ENCODE measurements at regions not wholly inside any gene's neighbourhood (a gene's known extent, or its start where the extent isn't known, plus 50 kb on each side); places are given as distances from the start of the nearest gene placed in this dataset.

DNA sequence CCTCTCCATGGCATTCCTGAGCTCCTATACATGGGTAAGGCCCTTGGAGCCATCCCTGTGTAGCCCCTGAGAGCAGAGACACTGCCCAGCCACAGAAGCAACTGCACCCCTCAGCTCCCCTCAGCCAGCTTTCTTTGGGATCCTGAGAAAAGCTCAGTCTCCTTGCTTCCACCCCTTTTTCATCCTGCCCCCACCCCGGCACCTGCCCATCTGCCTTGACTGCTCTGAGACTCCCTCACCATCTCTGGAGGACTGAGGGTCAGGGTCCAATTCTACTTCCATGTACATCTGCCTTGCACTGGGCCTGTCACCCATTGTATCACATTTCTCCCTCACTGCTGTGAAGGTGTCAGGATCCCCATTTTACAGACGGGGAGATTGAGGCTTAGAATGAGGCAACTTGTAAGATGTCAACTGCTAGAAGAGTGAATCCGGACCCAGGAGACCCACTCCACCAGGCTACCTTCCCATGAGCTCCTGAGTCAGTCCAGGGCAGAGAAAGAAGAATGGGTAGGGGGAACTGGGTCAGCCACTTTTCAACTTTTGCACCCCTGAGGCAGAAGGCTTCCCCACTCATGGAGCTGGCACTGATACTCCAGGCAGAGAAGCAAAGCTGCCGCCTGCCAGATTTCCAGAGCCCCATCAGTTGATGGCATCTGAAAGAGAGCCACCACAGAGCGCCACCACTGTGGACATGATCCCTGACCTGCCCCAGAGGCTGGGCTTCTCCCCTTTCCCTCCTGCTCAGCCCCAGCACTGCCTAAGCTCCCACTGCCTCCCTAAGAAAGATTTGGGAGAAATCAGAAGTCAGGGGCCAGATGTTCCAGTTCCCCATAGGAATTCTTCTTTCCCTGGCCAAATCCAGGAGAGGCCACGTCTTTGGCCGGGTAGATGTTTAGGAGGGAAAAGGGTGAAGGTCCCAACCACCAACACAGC, 135.4 kb downstream of the TMEM132E start (continued):
- TF ChIP-seq, protein P1, sequence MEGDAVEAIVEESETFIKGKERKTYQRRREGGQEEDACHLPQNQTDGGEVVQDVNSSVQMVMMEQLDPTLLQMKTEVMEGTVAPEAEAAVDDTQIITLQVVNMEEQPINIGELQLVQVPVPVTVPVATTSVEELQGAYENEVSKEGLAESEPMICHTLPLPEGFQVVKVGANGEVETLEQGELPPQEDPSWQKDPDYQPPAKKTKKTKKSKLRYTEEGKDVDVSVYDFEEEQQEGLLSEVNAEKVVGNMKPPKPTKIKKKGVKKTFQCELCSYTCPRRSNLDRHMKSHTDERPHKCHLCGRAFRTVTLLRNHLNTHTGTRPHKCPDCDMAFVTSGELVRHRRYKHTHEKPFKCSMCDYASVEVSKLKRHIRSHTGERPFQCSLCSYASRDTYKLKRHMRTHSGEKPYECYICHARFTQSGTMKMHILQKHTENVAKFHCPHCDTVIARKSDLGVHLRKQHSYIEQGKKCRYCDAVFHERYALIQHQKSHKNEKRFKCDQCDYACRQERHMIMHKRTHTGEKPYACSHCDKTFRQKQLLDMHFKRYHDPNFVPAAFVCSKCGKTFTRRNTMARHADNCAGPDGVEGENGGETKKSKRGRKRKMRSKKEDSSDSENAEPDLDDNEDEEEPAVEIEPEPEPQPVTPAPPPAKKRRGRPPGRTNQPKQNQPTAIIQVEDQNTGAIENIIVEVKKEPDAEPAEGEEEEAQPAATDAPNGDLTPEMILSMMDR (IDR thresholded peaks at IDR 0.05; ENCODE audit: low read depth, low read length, missing input control): no peak

DNA sequence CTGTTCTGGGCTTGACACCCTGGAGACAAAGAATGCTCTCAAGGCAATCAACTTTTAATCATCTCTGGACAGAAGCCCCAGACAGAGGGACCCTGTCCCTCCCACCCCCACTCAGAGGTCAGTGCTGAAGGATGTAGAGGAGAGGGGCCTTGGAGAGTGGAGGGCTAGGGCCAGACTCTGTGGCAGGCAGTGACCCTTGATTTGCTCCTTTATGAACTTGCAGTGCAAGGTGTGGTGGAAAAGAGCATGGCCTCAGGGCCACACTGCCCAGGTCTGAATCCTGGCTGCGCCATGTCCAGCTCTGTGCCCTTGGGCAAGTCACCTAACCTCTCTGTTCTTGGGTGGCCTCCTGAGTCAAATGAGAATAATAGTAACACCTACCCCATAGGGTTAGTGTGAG, 134.3 kb downstream of the TMEM132E start:
- Histone ChIP-seq H3K36me3 (ENCODE audit: control insufficient read depth in 4 of 4, insufficient read depth in 3 of 4, low read depth in 1 of 4, low read length in 3 of 4) (no peaks in the 10 kb centered on the region), H3K9me3 (ENCODE audit: control insufficient read depth in 4 of 4, low read length in 3 of 4) (no peaks in the 10 kb centered on the region), H3K4me1 (ENCODE audit: control insufficient read depth in 4 of 4, insufficient read depth in 4 of 4, low read length in 3 of 4) (no peaks in the 10 kb centered on the region), H3K27me3 (ENCODE audit: control insufficient read depth in 4 of 4, insufficient read depth in 4 of 4, low read length in 3 of 4) (peaks cover 0 to 5% (median 1%) of the 10 kb centered on the region in 4 donors), H3K9ac (ENCODE audit: low read depth in 1 of 2, low read length in 2 of 2) (no peak overlapping the region), H3K4me3 (ENCODE audit: low read depth in 1 of 3, low read length in 3 of 3) (no peak overlapping the region), H3K27ac (ENCODE audit: low read depth in 1 of 2, low read length in 2 of 2) (no peak overlapping the region)
- no peak for TF ChIP-seq EGR1 (IDR thresholded peaks at IDR 0.05; ENCODE audit: low read depth in 2 of 2)
- TF ChIP-seq SP1 (IDR thresholded peaks at IDR 0.05): no peak
- TF ChIP-seq HNF4G (IDR thresholded peaks at IDR 0.05): no peak
- TF ChIP-seq, protein P2, sequence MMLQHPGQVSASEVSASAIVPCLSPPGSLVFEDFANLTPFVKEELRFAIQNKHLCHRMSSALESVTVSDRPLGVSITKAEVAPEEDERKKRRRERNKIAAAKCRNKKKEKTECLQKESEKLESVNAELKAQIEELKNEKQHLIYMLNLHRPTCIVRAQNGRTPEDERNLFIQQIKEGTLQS (IDR thresholded peaks at IDR 0.05): no peak
- no peak for TF ChIP-seq YY1 (IDR thresholded peaks at IDR 0.05)
- no peak for TF ChIP-seq FOXA2 (IDR thresholded peaks at IDR 0.05)
- TF ChIP-seq, protein P3, sequence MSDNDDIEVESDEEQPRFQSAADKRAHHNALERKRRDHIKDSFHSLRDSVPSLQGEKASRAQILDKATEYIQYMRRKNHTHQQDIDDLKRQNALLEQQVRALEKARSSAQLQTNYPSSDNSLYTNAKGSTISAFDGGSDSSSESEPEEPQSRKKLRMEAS (IDR thresholded peaks at IDR 0.05): no peak
- no peak for TF ChIP-seq JUND (IDR thresholded peaks at IDR 0.05)
- TF ChIP-seq RAD21 (IDR thresholded peaks at IDR 0.05): no peak
- 94% methylated on average over 1 of the region's 1 CpG for WGBS
- DNase-seq (ENCODE audit: low spot score): peak; percentile 26

DNA sequence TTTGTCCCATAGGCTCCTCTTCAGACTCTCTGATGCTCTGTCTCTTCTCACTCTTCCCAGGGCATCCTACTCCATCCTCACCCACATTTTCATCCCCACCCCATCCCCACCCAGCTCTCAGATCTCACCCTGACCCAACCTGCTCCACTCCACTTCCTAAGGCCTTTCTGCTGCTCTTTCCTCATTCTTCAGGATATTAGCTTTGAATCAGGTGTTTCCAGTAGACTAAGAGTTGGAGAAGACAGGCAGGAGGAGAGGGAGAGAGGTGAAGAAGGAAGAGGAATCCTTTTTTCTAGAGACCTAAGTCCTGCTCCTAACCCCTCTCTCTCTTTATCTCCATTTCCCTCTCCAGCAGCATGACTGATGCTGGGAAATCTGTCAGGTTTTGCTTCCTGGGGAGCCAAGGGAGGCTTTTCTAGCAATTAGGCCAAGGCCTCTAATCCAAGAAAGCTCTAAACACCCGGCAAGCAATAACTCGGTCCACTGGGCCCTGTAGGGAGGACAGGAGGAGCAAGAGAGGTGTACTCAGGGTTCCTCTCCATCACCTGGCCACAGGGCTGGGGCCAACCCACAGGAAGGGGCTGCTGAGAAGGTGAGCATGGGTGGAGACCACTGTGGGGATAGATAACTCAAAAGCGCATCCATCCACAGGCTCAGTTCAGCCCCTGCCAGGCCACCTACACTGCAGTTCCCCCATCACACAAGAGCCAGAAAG, 133.3 kb downstream of the TMEM132E start:
- Histone ChIP-seq H3K4me3 (ENCODE audit: low read depth in 1 of 3, low read length in 3 of 3) (no peak overlapping the region), H3K27me3 (ENCODE audit: control insufficient read depth in 4 of 4, insufficient read depth in 4 of 4, low read length in 3 of 4) (peaks cover 0 to 5% (median 1%) of the 10 kb centered on the region in 4 donors), H3K4me1 (ENCODE audit: control insufficient read depth in 4 of 4, insufficient read depth in 4 of 4, low read length in 3 of 4) (no peaks in the 10 kb centered on the region), H3K9me3 (ENCODE audit: control insufficient read depth in 4 of 4, low read length in 3 of 4) (no peaks in the 10 kb centered on the region), H3K27ac (ENCODE audit: low read depth in 1 of 2, low read length in 2 of 2) (no peak overlapping the region), H3K36me3 (ENCODE audit: control insufficient read depth in 4 of 4, insufficient read depth in 3 of 4, low read depth in 1 of 4, low read length in 3 of 4) (no peaks in the 10 kb centered on the region), H3K9ac (ENCODE audit: low read depth in 1 of 2, low read length in 2 of 2) (no peak overlapping the region)
- 64% methylated on average over 3 of the region's 3 CpGs for WGBS
- DNase-seq (ENCODE audit: low spot score): peak; percentile 12
- no peak for TF ChIP-seq YY1 (IDR thresholded peaks at IDR 0.05)
- TF ChIP-seq, protein P4, sequence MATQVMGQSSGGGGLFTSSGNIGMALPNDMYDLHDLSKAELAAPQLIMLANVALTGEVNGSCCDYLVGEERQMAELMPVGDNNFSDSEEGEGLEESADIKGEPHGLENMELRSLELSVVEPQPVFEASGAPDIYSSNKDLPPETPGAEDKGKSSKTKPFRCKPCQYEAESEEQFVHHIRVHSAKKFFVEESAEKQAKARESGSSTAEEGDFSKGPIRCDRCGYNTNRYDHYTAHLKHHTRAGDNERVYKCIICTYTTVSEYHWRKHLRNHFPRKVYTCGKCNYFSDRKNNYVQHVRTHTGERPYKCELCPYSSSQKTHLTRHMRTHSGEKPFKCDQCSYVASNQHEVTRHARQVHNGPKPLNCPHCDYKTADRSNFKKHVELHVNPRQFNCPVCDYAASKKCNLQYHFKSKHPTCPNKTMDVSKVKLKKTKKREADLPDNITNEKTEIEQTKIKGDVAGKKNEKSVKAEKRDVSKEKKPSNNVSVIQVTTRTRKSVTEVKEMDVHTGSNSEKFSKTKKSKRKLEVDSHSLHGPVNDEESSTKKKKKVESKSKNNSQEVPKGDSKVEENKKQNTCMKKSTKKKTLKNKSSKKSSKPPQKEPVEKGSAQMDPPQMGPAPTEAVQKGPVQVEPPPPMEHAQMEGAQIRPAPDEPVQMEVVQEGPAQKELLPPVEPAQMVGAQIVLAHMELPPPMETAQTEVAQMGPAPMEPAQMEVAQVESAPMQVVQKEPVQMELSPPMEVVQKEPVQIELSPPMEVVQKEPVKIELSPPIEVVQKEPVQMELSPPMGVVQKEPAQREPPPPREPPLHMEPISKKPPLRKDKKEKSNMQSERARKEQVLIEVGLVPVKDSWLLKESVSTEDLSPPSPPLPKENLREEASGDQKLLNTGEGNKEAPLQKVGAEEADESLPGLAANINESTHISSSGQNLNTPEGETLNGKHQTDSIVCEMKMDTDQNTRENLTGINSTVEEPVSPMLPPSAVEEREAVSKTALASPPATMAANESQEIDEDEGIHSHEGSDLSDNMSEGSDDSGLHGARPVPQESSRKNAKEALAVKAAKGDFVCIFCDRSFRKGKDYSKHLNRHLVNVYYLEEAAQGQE (IDR thresholded peaks at IDR 0.05): no peak
